ENCODE measurements at regions not wholly inside any gene's neighbourhood (a gene's known extent, or its start where the extent isn't known, plus 50 kb on each side); places are given as distances from the start of the nearest gene placed in this dataset.

- TF ChIP-seq POLR2AphosphoS5 (IDR thresholded peaks at IDR 0.05; ENCODE audit: low read depth, low read length) (no peak), POLR2A (IDR thresholded peaks at IDR 0.05; ENCODE audit: low read depth, low read length) (no peak), SPI1 (IDR thresholded peaks at IDR 0.05; ENCODE audit: low read depth, low read length) (no peak), TAF1 (IDR thresholded peaks at IDR 0.05; ENCODE audit: low read depth, low read length) (no peak), PAX5 (IDR thresholded peaks at IDR 0.05; ENCODE audit: insufficient read depth, low read length, severe bottlenecking) (no peak), POU2F2 (IDR thresholded peaks at IDR 0.05; ENCODE audit: low read depth, low read length) (no peak)
Measured at GRCh38 chr13:104597546-104598180, 1531.4 kb upstream of the SLC10A2 start.

All from GM12891 (cell line).